Uterus (tissue), 2 donors: ENCODE measurements at regions not wholly inside any gene's neighbourhood (a gene's known extent, or its start where the extent isn't known, plus 50 kb on each side); places are given as distances from the start of the nearest gene placed in this dataset.

Source experiments
- CTCF ChIP-seq, 4 experiments: fragments of 200-600 bp in 2 of 4; fragments of 450-650 bp in 2 of 4; sonication (generic) in 2 of 4; IDR thresholded peaks; one replicate each; pipeline ENCODE4 v1.5.1; 2016 to 2019; ENCODE audit warnings: antibody characterized with exemption in 4 of 4, mild to moderate bottlenecking in 2 of 4, moderate library complexity in 1 of 4
- POLR2A ChIP-seq, 2 donors: fragments of 450-650 bp; IDR thresholded peaks; one replicate each; pipeline ENCODE4 v1.6.1; 2016; ENCODE audit warnings: antibody characterized with exemption in 2 of 2, mild to moderate bottlenecking in 1 of 2, moderate library complexity in 1 of 2

- no peak for TF ChIP-seq CTCF (IDR thresholded peaks at IDR 0.05)
- no peak for TF ChIP-seq POLR2A (IDR thresholded peaks at IDR 0.05)
Observed at GRCh38 chr6:165167861-165168260, 141.5 kb downstream of the C6orf118 start.
